HEK293T (cell line): ENCODE measurements at regions not wholly inside any gene's neighbourhood (a gene's known extent, or its start where the extent isn't known, plus 50 kb on each side); places are given as distances from the start of the nearest gene placed in this dataset.

ENCODE experiments used
- ARNT ChIP-seq: fragments of 450-650 bp; IDR thresholded peaks from 2 replicates; pipeline ENCODE4 v1.6.1; 2017; ENCODE audit warnings: mild to moderate bottlenecking
- BHLHE40 ChIP-seq: fragments of 450-650 bp; IDR thresholded peaks from 2 replicates; pipeline ENCODE4 v1.6.1; 2016; ENCODE audit warnings: mild to moderate bottlenecking, moderate library complexity, borderline replicate concordance
- CTBP1 ChIP-seq: fragments of 450-650 bp; IDR thresholded peaks from 2 replicates; pipeline ENCODE4 v1.6.1; 2016; ENCODE audit warnings: borderline replicate concordance
- ELF4 ChIP-seq: fragments of 450-650 bp; IDR thresholded peaks from 2 replicates; pipeline ENCODE4 v1.6.1; 2017; ENCODE audit warnings: antibody characterized with exemption
- FOXA1 ChIP-seq: fragments of 450-650 bp; IDR thresholded peaks from 2 replicates; pipeline ENCODE4 v1.6.1; 2016; ENCODE audit warnings: mild to moderate bottlenecking
- FOXK2 ChIP-seq: fragments of 450-650 bp; IDR thresholded peaks from 2 replicates; pipeline ENCODE4 v1.6.1; 2016; ENCODE audit warnings: mild to moderate bottlenecking
- FOXM1 ChIP-seq: fragments of 450-650 bp; IDR thresholded peaks from 2 replicates; pipeline ENCODE4 v1.6.1; 2017; ENCODE audit warnings: mild to moderate bottlenecking, borderline replicate concordance
- NFRKB ChIP-seq: fragments of 450-650 bp; IDR thresholded peaks from 2 replicates; pipeline ENCODE4 v1.6.1; 2016; ENCODE audit warnings: mild to moderate bottlenecking, moderate library complexity
- SP1 ChIP-seq: fragments of 450-650 bp; IDR thresholded peaks from 2 replicates; pipeline ENCODE4 v1.6.1; 2017
- SUZ12 ChIP-seq: fragments of 450-650 bp; IDR thresholded peaks from 2 replicates; pipeline ENCODE4 v1.6.1; 2016; ENCODE audit warnings: mild to moderate bottlenecking
- TARDBP ChIP-seq: fragments of 450-650 bp; IDR thresholded peaks from 2 replicates; pipeline ENCODE4 v1.6.1; 2016
- ZNF384 ChIP-seq: fragments of 450-650 bp; IDR thresholded peaks from 2 replicates; pipeline ENCODE4 v1.6.1; 2016
- TF ChIP-seq, protein P1 (sequence below): fragments of 450-650 bp; IDR thresholded peaks from 2 replicates; pipeline ENCODE4 v1.6.1; 2016

GRCh38 chr18:64653068-64653467 is 504.2 kb upstream of the LINC00305 start:
- TF ChIP-seq SP1 (no peak), FOXK2 (no peak), NFRKB (no peak), FOXM1 (no peak), ARNT (no peak), ELF4 (no peak), FOXA1 (no peak), CTBP1 (no peak), TARDBP (no peak), ZNF384 (no peak), SUZ12 (no peak), BHLHE40 (no peak)
- TF ChIP-seq, protein P1, sequence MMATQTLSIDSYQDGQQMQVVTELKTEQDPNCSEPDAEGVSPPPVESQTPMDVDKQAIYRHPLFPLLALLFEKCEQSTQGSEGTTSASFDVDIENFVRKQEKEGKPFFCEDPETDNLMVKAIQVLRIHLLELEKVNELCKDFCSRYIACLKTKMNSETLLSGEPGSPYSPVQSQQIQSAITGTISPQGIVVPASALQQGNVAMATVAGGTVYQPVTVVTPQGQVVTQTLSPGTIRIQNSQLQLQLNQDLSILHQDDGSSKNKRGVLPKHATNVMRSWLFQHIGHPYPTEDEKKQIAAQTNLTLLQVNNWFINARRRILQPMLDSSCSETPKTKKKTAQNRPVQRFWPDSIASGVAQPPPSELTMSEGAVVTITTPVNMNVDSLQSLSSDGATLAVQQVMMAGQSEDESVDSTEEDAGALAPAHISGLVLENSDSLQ, result no peak
